Endodermal cell (in vitro differentiated cells): ENCODE measurements at regions not wholly inside any gene's neighbourhood (a gene's known extent, or its start where the extent isn't known, plus 50 kb on each side); places are given as distances from the start of the nearest gene placed in this dataset.

Source experiments
- DNase-seq: peaks from one replicate; pipeline ENCODE4 v3.0.0-alpha.2; 2017
- H3K27ac ChIP-seq: 2 replicates; pipeline ENCODE4 v1.5.1; 2013; ENCODE audit warnings: mild to moderate bottlenecking, low read depth, low read length, moderate library complexity
- H3K27me3 ChIP-seq: 2 replicates; pipeline ENCODE4 v1.6.1; 2013; ENCODE audit warnings: mild to moderate bottlenecking, low read length, moderate library complexity; ENCODE audit not compliant: insufficient read depth, control insufficient read depth, poor library complexity, severe bottlenecking
- H3K36me3 ChIP-seq: 2 replicates; pipeline ENCODE4 v1.7.0; 2013; ENCODE audit warnings: mild to moderate bottlenecking, low read length, moderate library complexity; ENCODE audit not compliant: control insufficient read depth, insufficient read depth
- H3K4me1 ChIP-seq: one replicate; pipeline ENCODE4 v1.7.0; 2013; ENCODE audit warnings: low read length; ENCODE audit not compliant: control insufficient read depth, insufficient read depth
- H3K4me3 ChIP-seq: 2 replicates; pipeline ENCODE4 v1.5.1; 2013; ENCODE audit warnings: mild to moderate bottlenecking, low read length, moderate library complexity
- H3K9ac ChIP-seq: 2 replicates; pipeline ENCODE4 v1.6.1; 2013; ENCODE audit warnings: mild to moderate bottlenecking, low read length, moderate library complexity; ENCODE audit not compliant: poor library complexity, severe bottlenecking; ENCODE audit errors: extremely low read depth
- H3K9me3 ChIP-seq: 2 replicates; pipeline ENCODE4 v1.6.1; 2013; ENCODE audit warnings: mild to moderate bottlenecking, low read length, moderate library complexity; ENCODE audit not compliant: control insufficient read depth
- H3K27ac Mint-ChIP-seq: 2 replicates; pipeline ENCODE4 v1.8.0; 2020; ENCODE audit warnings: mixed read lengths
- H3K27me3 Mint-ChIP-seq: 2 replicates; pipeline ENCODE4 v1.8.0; 2021; ENCODE audit warnings: mild to moderate bottlenecking, mixed read lengths; ENCODE audit not compliant: insufficient read depth
- H3K36me3 Mint-ChIP-seq: 2 replicates; pipeline ENCODE4 v1.8.0; 2020; ENCODE audit warnings: low read depth, mixed read lengths
- H3K4me1 Mint-ChIP-seq: 2 replicates; pipeline ENCODE4 v1.8.0; 2020; ENCODE audit warnings: mixed read lengths
- H3K4me3 Mint-ChIP-seq: 2 replicates; pipeline ENCODE4 v1.8.0; 2020; ENCODE audit warnings: mild to moderate bottlenecking, moderate library complexity, mixed read lengths
- H3K9me3 Mint-ChIP-seq: 2 replicates; pipeline ENCODE4 v1.8.0; 2020; ENCODE audit warnings: mild to moderate bottlenecking, mixed read lengths
- WGBS, 2 experiments: methylation state at CpG; one replicate each; pipeline versions ENCODE4 v1.1.5 to v1.1.7; 2013; ENCODE audit warnings: missing lambda C conversion rate in 2 of 2, mixed read lengths in 1 of 2; ENCODE audit not compliant: insufficient coverage in 1 of 2, insufficient read length in 1 of 2; 5-methylcytosine and 5-hydroxymethylcytosine counted together
- TF ChIP-seq, protein P1 (sequence below): fragments of 200-600 bp; sonication (generic); conservative IDR thresholded peaks from 2 replicates; pipeline ENCODE4 v1.5.0; 2021; ENCODE audit warnings: antibody characterized with exemption, mild to moderate bottlenecking

- H3K27me3 Mint-ChIP-seq: no peaks in the 10 kb centered on the region
- TF ChIP-seq, protein P1, sequence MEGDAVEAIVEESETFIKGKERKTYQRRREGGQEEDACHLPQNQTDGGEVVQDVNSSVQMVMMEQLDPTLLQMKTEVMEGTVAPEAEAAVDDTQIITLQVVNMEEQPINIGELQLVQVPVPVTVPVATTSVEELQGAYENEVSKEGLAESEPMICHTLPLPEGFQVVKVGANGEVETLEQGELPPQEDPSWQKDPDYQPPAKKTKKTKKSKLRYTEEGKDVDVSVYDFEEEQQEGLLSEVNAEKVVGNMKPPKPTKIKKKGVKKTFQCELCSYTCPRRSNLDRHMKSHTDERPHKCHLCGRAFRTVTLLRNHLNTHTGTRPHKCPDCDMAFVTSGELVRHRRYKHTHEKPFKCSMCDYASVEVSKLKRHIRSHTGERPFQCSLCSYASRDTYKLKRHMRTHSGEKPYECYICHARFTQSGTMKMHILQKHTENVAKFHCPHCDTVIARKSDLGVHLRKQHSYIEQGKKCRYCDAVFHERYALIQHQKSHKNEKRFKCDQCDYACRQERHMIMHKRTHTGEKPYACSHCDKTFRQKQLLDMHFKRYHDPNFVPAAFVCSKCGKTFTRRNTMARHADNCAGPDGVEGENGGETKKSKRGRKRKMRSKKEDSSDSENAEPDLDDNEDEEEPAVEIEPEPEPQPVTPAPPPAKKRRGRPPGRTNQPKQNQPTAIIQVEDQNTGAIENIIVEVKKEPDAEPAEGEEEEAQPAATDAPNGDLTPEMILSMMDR: no peak
- Histone ChIP-seq H3K4me1 (no peaks in the 10 kb centered on the region), H3K9ac (no peak overlapping the region), H3K27ac (no peak overlapping the region), H3K4me3 (no peak overlapping the region), H3K9me3 (no peaks in the 10 kb centered on the region), H3K27me3 (no peaks in the 10 kb centered on the region), H3K36me3 (no peaks in the 10 kb centered on the region)
- H3K36me3 Mint-ChIP-seq: peaks cover 1% of the 10 kb centered on the region
- no peak for DNase-seq
- H3K9me3 Mint-ChIP-seq: no peaks in the 10 kb centered on the region
- no peak overlapping the region for H3K27ac Mint-ChIP-seq
- 89 to 100% methylated on average over 5 to 8 of the region's 8 CpGs for WGBS, 2 experiments
- no peak overlapping the region for H3K4me3 Mint-ChIP-seq
- H3K4me1 Mint-ChIP-seq: no peaks in the 10 kb centered on the region
These were observed 205.9 kb upstream of the STK17B start for GRCh38 chr2:196376984-196377877.

GRCh38 chr2:196379600-196379999 is 208.2 kb upstream of the STK17B start:
- H3K27ac ChIP-seq: no peak overlapping the region
- no peak overlapping the region for H3K4me3 Mint-ChIP-seq
- WGBS, 2 experiments: no CpG with 5 or more reads among the region's 3 CpGs
- no peaks in the 10 kb centered on the region for H3K9me3 Mint-ChIP-seq
- H3K27me3 Mint-ChIP-seq: no peaks in the 10 kb centered on the region
- TF ChIP-seq, protein P1: no peak
- H3K27ac Mint-ChIP-seq: no peak overlapping the region
- H3K36me3 ChIP-seq: no peaks in the 10 kb centered on the region
- H3K4me1 Mint-ChIP-seq: no peaks in the 10 kb centered on the region
- DNase-seq: no peak
- no peak overlapping the region for H3K9ac ChIP-seq
- no peak overlapping the region for H3K4me3 ChIP-seq
- H3K36me3 Mint-ChIP-seq: peaks cover 1% of the 10 kb centered on the region
- no peaks in the 10 kb centered on the region for H3K9me3 ChIP-seq
- H3K4me1 ChIP-seq: no peaks in the 10 kb centered on the region
- H3K27me3 ChIP-seq: no peaks in the 10 kb centered on the region

- Histone ChIP-seq H3K36me3 (no peaks in the 10 kb centered on the region), H3K4me3 (no peak overlapping the region), H3K4me1 (no peaks in the 10 kb centered on the region), H3K27ac (no peak overlapping the region), H3K27me3 (no peaks in the 10 kb centered on the region), H3K9me3 (no peaks in the 10 kb centered on the region), H3K9ac (no peak overlapping the region)
- Mint-ChIP-seq H3K4me3 (no peak overlapping the region), H3K4me1 (no peaks in the 10 kb centered on the region), H3K9me3 (no peaks in the 10 kb centered on the region), H3K27ac (no peak overlapping the region), H3K36me3 (peaks cover 1% of the 10 kb centered on the region), H3K27me3 (no peaks in the 10 kb centered on the region)
- no peak for DNase-seq
- WGBS, 2 experiments: 87 to 91% methylated on average over 1 of the region's 1 CpG
- TF ChIP-seq, protein P1: no peak
These were observed 208.7 kb upstream of the STK17B start for GRCh38 chr2:196380098-196380497.
